Nephron progenitor cell (in vitro differentiated cells): ENCODE measurements at regions not wholly inside any gene's neighbourhood (a gene's known extent, or its start where the extent isn't known, plus 50 kb on each side); places are given as distances from the start of the nearest gene placed in this dataset.
"Not testable (repeated sequence)": the region's sequence is repeated elsewhere in the genome, so short reads cannot be mapped to it uniquely, and the experiment has no call there.

Experiments
- DNase-seq: peaks from one replicate; pipeline ENCODE4 v3.0.0; 2021
- H3K27ac Mint-ChIP-seq: 2 replicates; pipeline ENCODE4 v1.8.0; 2021; ENCODE audit warnings: mild to moderate bottlenecking, moderate library complexity, mixed read lengths
- H3K27me3 Mint-ChIP-seq: 2 replicates; pipeline ENCODE4 v1.8.0; 2021; ENCODE audit warnings: mild to moderate bottlenecking, low read depth, mixed read lengths; ENCODE audit not compliant: poor library complexity
- H3K36me3 Mint-ChIP-seq: 2 replicates; pipeline ENCODE4 v1.8.0; 2021; ENCODE audit warnings: low read depth, mixed read lengths
- H3K4me1 Mint-ChIP-seq: 2 replicates; pipeline ENCODE4 v1.8.0; 2021; ENCODE audit warnings: mixed read lengths
- H3K4me3 Mint-ChIP-seq: 2 replicates; pipeline ENCODE4 v1.8.0; 2021; ENCODE audit warnings: mild to moderate bottlenecking, moderate library complexity, mixed read lengths
- H3K9me3 Mint-ChIP-seq: 2 replicates; pipeline ENCODE4 v1.8.0; 2021; ENCODE audit warnings: mild to moderate bottlenecking, moderate library complexity, mixed read lengths
- TF ChIP-seq, protein P1 (sequence below): fragments of 200-600 bp; sonication (generic); IDR thresholded peaks from 2 replicates; pipeline ENCODE4 v1.5.0; 2021; ENCODE audit warnings: antibody characterized with exemption

DNA sequence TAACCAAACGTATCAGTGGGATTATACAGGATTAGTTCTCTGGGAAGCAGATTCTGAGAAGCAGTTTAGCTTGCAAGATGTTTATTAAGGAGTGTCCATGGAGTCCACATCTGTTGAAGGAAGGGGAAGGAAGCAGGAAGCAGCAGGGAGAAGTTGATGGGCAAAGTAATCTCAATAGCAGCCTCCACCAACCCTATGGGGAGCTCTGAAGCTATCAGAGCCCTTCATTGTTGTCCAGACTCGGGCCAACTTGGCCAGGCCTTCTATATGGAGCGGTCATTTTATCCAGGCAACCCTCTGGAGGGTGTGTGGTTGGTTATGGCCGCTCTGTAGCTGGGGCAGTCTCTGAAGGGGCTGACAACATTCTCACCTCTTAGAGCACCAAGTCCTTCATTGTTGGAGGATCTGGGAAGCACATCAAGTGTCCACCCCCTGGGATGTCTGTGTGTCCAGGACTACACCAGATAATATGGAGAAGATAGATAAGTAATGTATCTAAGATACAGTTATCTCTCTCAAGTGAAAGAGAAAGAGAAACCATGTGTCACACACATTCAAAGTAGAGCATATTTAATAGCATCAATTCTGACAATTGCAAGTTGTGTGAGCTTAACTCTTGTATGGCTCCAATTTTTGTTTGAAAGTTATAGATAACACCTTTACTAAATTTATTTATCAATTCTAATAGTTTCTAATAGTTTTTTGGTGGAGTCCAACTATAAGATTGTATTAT, 101.7 kb upstream of the TRIM77 start:
- no peaks in the 10 kb centered on the region for H3K27me3 Mint-ChIP-seq
- H3K4me1 Mint-ChIP-seq, result no peaks in the 10 kb centered on the region
- TF ChIP-seq, protein P1, sequence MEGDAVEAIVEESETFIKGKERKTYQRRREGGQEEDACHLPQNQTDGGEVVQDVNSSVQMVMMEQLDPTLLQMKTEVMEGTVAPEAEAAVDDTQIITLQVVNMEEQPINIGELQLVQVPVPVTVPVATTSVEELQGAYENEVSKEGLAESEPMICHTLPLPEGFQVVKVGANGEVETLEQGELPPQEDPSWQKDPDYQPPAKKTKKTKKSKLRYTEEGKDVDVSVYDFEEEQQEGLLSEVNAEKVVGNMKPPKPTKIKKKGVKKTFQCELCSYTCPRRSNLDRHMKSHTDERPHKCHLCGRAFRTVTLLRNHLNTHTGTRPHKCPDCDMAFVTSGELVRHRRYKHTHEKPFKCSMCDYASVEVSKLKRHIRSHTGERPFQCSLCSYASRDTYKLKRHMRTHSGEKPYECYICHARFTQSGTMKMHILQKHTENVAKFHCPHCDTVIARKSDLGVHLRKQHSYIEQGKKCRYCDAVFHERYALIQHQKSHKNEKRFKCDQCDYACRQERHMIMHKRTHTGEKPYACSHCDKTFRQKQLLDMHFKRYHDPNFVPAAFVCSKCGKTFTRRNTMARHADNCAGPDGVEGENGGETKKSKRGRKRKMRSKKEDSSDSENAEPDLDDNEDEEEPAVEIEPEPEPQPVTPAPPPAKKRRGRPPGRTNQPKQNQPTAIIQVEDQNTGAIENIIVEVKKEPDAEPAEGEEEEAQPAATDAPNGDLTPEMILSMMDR, result no peak
- no peak overlapping the region for H3K27ac Mint-ChIP-seq
- no peaks in the 10 kb centered on the region for H3K36me3 Mint-ChIP-seq
- no peak for DNase-seq
- H3K4me3 Mint-ChIP-seq, result no peak overlapping the region
- peaks cover under 1% of the 10 kb centered on the region for H3K9me3 Mint-ChIP-seq

DNA sequence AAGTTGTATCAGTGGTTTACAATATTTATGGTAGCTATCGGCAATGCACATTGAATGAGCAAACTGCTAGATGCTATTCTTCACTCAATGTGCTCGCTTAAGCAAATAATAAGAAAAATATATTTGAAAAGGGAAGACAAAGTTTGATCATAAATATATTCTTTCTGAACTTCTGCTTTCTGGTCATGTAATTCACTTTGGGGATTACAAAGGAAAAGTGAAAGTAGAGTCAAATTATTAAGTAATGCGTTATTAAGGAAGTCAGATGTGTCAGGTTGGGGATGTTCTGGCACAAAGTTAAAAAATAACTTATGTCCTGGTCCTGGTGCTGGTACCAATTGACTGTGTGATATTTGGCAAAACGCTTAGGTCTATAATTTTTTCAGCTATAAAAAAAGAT, 98.0 kb upstream of the TRIM77 start:
- Mint-ChIP-seq H3K27ac (no peak overlapping the region), H3K36me3 (no peaks in the 10 kb centered on the region), H3K4me3 (no peak overlapping the region), H3K9me3 (no peaks in the 10 kb centered on the region), H3K4me1 (peaks cover 4% of the 10 kb centered on the region), H3K27me3 (no peaks in the 10 kb centered on the region)
- TF ChIP-seq, protein P1, result no peak
- DNase-seq, result no peak

DNA sequence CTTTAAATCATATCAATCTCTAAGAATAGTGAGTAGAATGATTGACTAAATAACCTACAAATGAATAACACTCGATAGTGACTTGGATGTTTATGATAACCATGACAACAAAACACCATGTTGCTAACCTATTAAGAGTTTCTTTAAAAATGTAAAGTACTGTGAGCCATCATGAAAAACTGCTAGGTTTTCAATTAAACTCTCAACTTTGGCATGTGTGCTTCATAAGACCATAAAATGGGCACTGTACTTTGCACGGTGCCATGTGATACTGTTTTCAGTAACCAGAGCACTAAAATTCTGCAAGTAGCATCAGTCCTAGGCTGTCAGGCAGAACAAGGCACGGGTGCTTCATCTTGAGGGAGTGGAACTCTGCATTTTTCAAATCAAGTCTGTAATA, 96.2 kb upstream of the TRIM77 start:
- H3K4me3 Mint-ChIP-seq, result no peak overlapping the region
- H3K27me3 Mint-ChIP-seq, result no peaks in the 10 kb centered on the region
- TF ChIP-seq, protein P1, result no peak
- no peaks in the 10 kb centered on the region for H3K36me3 Mint-ChIP-seq
- peaks cover 4% of the 10 kb centered on the region for H3K4me1 Mint-ChIP-seq
- no peak for DNase-seq
- no peaks in the 10 kb centered on the region for H3K9me3 Mint-ChIP-seq
- no peak overlapping the region for H3K27ac Mint-ChIP-seq

DNA sequence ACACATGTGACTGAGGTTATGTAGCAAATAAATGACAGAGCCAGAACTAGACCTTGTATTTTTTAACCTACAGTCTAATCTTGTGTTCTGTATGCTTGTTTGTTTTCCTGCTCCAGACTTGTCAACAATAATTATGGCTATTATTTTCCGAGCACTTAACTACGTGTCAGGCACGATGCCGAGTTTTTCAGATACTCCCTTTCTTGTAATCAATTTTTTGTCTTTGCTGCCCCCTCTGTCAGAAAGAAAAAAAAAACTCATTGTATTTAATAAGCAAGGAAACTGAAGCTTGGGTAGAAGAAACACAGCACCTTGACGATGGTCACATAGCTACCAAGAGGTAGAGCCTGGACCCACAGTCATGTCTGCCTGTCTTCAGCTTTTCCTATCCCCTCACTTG, 95.7 kb upstream of the TRIM77 start:
- not testable (repeated sequence) for H3K4me1 Mint-ChIP-seq, DNase-seq, H3K4me3 Mint-ChIP-seq, H3K9me3 Mint-ChIP-seq, H3K27me3 Mint-ChIP-seq, H3K27ac Mint-ChIP-seq, H3K36me3 Mint-ChIP-seq
- TF ChIP-seq, protein P1, result peak; percentile 8

DNA sequence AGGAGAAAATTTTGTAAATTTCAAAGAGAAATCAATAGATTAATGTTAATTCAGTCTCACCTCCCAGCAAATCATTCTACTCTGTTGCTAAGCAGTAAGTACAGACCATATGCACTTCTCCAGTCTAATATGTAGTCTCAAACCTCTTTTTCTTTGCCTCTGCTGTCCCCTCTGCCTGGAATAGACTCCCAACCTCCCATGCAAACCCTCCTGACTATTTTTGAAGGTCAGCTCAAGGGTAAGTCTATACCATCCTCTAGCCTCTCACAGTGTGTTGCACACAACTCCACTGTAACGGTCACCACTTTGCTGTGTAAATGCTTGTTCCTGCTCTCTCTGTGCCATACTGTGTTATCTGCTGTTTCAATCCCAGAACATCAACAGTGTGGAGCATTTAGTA, 94.5 kb upstream of the TRIM77 start:
- not testable (repeated sequence) for H3K27ac Mint-ChIP-seq, H3K4me1 Mint-ChIP-seq, H3K9me3 Mint-ChIP-seq, H3K36me3 Mint-ChIP-seq, H3K4me3 Mint-ChIP-seq, H3K27me3 Mint-ChIP-seq, DNase-seq

DNA sequence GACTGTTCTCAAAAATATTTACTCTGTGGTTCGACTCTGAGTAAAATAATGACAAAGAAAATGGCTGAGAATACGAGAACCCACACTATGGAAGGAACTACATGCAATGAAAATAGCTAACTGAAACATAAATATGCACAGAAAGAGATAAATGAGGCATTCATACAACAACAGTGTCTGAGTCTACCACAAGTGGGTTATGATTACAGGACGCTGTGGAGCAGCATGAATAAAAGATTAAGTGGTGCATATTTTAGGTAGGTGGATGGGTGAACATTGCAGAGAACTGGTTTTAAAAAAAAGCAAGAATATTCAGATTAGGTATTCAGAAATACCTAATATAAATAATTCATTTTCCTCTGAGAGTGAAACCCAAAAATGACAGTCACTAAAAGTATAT, 93.9 kb upstream of the TRIM77 start:
- H3K36me3 Mint-ChIP-seq, H3K9me3 Mint-ChIP-seq, H3K27me3 Mint-ChIP-seq, DNase-seq, H3K4me1 Mint-ChIP-seq, H3K4me3 Mint-ChIP-seq, H3K27ac Mint-ChIP-seq: not testable (repeated sequence)

DNA sequence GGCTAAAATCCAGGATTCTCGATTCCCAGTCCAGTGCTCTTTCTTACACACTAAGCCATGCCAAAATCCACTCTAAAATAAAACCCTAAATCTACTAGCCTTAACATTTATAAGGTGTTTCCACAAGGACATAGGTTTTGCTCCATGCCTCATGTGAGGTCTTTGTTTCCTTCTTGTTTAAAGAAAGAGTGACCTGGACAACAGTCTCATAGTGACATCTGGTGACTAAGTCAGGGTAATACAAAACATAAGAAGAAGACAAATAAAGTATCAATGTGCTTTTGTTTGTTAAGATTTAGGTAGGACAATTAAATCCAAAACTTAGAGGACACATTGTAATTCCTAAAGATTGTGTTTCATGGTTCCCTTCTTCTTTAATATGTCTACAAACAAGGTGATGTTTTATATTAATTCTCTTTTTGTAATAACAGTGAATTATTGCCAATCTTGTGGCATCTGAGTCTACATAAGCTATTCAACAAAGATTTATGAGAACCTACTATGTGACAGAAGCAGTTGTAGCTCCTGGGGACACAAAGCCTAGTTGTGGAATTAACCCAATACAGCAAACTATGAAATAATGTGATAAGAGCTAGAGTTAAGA, 93.0 kb upstream of the TRIM77 start:
- H3K4me3 Mint-ChIP-seq, H3K9me3 Mint-ChIP-seq, H3K27me3 Mint-ChIP-seq, H3K27ac Mint-ChIP-seq, H3K4me1 Mint-ChIP-seq, DNase-seq, H3K36me3 Mint-ChIP-seq: not testable (repeated sequence)
- TF ChIP-seq, protein P1, result peak; percentile 57

DNA sequence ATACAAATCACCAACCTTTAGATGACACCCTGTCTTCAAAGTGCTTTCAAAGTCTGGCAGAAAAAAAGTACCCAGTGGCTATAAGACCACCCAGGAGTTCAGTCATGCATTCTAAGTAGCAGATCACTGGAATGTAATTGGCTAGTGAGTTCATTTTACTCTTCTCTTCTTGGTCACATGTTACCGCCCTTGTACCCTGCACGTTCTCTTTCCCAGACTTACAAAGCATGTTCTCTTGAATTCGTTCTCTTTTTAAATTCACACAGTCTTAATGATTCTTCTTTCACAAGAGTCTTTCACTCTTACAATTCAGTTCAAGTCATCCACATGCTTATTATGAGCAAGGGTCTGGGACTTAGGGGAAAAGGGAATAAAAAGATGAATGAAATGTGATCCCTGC, 89.4 kb upstream of the TRIM77 start:
- not testable (repeated sequence) for H3K27me3 Mint-ChIP-seq, H3K9me3 Mint-ChIP-seq, H3K4me1 Mint-ChIP-seq, H3K4me3 Mint-ChIP-seq, DNase-seq, H3K36me3 Mint-ChIP-seq
- H3K27ac Mint-ChIP-seq, result peak overlapping the region; percentile 40
